SU-DHL-6 (cell line): ENCODE measurements at regions not wholly inside any gene's neighbourhood (a gene's known extent, or its start where the extent isn't known, plus 50 kb on each side); places are given as distances from the start of the nearest gene placed in this dataset.

Experiments used
- CTCF ChIP-seq: fragments of 200-600 bp; sonication (generic); IDR thresholded peaks from one replicate; pipeline ENCODE4 v1.5.1; 2017; ENCODE audit warnings: antibody characterized with exemption, mild to moderate bottlenecking, low read length, moderate library complexity; ENCODE audit not compliant: insufficient read depth, poor library complexity, severe bottlenecking
- EZH2phosphoT487 ChIP-seq: fragments of 200-600 bp; sonication (generic), shearing (Covaris generic); conservative IDR thresholded peaks from 2 replicates; pipeline ENCODE4 v1.6.1; 2018; ENCODE audit warnings: mild to moderate bottlenecking, antibody characterized with exemption, low read length, moderate library complexity, mixed read lengths

GRCh38 chr11:64466115-64466718, 89.5 kb upstream of the SLC22A11 start:
- no peak for TF ChIP-seq CTCF
- TF ChIP-seq EZH2phosphoT487, result no peak
